Mesodermal cell (in vitro differentiated cells): ENCODE measurements at regions not wholly inside any gene's neighbourhood (a gene's known extent, or its start where the extent isn't known, plus 50 kb on each side); places are given as distances from the start of the nearest gene placed in this dataset.

Source experiments
- H3K27ac ChIP-seq: 2 replicates; pipeline ENCODE4 v1.7.0; 2013; ENCODE audit warnings: mild to moderate bottlenecking, low read depth, low read length, moderate library complexity; ENCODE audit not compliant: severe bottlenecking
- H3K36me3 ChIP-seq: 2 replicates; pipeline ENCODE4 v1.7.1; 2013; ENCODE audit warnings: mild to moderate bottlenecking, low read length, moderate library complexity; ENCODE audit not compliant: control insufficient read depth, insufficient read depth
- H3K4me1 ChIP-seq: one replicate; pipeline ENCODE4 v1.7.1; 2013; ENCODE audit warnings: mild to moderate bottlenecking, low read length; ENCODE audit not compliant: insufficient read depth, control insufficient read depth, poor library complexity, severe bottlenecking
- H3K4me3 ChIP-seq: 2 replicates; pipeline ENCODE4 v1.7.0; 2013; ENCODE audit warnings: low read length, control low read depth, mild to moderate bottlenecking; ENCODE audit not compliant: insufficient read depth, poor library complexity, severe bottlenecking; ENCODE audit errors: extremely low read depth
- H3K9me3 ChIP-seq: 2 replicates; pipeline ENCODE4 v1.7.1; 2013; ENCODE audit warnings: mild to moderate bottlenecking, low read length, moderate library complexity; ENCODE audit not compliant: control insufficient read depth
- WGBS, 2 experiments: methylation state at CpG; one replicate each; pipeline ENCODE4 v1.1.5; 2013; ENCODE audit warnings: missing lambda C conversion rate in 2 of 2; ENCODE audit not compliant: insufficient coverage in 2 of 2; 5-methylcytosine and 5-hydroxymethylcytosine counted together

DNA sequence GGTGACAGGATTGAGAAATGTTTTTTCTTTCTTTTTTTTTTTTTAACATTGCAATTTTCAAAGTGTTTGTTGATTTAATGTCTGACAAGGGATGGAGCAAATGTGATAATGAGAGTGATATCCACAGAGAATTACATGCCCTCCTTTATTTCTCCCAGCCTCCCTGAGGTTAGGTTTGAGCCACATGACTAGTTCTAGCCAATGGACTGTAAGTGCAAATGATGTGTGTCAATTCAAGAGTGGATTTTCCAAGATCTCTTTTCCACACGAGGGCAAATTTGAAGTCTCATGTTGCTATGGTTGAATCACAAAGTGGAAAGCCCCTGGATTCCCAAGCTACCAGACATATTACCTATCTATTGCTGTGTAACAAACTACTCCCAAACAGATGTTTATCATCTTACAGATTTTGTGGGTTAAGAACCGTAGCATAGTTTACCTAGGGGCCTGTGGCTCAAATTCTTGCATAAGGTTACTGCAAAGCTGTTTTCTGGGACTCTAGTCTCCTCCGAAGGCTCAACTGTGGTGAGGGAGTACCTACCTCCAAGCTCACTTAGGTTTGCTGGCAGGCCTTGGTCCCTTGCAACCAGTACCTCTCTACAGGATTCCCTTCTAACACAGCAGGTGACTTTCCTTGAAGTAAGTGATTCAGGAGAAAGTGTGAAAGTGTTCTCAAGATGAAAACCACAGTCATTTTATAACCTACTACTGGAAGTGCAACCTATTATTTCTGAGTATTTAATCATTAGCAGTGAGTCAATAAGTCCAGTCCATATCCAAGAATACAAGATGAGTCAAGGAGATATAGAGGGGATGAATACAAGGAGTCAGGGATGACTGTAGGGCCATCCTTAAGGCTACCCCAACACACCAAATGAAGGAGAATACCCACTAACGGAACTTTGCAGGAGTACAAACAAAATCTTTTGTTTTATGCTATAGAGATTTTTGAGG, 533.6 kb downstream of the PTPRC start:
- Histone ChIP-seq H3K4me3 (no peak overlapping the region), H3K9me3 (no peaks in the 10 kb centered on the region), H3K36me3 (no peaks in the 10 kb centered on the region), H3K4me1 (no peaks in the 10 kb centered on the region), H3K27ac (no peak overlapping the region)
- WGBS, 2 experiments, result 77 to 90% methylated on average over 2 to 3 of the region's 4 CpGs

DNA sequence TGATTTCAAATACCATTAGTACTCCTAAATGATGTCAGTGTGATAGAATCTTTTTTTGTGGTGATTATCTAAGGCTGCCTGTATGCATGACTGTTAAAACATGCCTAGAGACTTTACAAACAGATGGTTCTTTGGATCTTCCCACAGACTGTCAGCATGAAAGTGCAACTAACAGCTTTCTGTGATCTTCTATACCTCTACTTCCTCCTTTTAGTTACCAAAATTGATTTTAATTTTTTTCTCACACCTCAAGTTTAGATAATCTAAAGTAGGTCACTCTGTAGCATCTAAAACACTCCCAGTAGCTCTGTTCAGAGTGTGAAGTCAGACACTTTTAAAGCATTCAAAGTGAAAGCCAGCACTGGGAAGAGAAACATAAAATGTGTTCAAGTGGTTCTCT, 534.5 kb downstream of the PTPRC start:
- H3K4me1 ChIP-seq, result no peaks in the 10 kb centered on the region

DNA sequence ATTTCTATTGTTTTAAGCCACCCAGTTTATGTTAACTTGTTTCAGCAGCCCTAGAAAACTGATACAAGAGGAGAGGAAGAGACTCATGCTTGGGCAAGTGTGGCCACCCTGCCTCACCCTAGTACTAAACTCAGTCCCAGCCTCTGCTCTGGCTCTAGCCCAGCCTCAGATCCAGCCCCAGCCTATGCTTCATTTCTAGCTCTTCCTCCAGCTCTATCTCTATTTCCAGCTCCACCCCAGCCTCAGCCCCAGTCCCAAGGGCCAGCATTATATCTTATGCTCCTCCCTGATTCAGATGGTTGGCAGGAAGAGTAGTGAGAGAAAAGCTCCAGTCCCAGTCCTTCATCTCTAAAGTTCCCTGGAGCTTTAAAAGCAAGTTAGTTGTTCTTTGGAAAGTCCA, 535.5 kb downstream of the PTPRC start:
- Histone ChIP-seq H3K9me3 (no peaks in the 10 kb centered on the region), H3K36me3 (no peaks in the 10 kb centered on the region), H3K27ac (no peak overlapping the region), H3K4me1 (no peaks in the 10 kb centered on the region), H3K4me3 (no peak overlapping the region)

More for the DNA sequence above, 534.5 kb downstream of the PTPRC start:
- Histone ChIP-seq H3K9me3 (no peaks in the 10 kb centered on the region), H3K27ac (no peak overlapping the region), H3K4me3 (no peak overlapping the region), H3K36me3 (no peaks in the 10 kb centered on the region)

DNA sequence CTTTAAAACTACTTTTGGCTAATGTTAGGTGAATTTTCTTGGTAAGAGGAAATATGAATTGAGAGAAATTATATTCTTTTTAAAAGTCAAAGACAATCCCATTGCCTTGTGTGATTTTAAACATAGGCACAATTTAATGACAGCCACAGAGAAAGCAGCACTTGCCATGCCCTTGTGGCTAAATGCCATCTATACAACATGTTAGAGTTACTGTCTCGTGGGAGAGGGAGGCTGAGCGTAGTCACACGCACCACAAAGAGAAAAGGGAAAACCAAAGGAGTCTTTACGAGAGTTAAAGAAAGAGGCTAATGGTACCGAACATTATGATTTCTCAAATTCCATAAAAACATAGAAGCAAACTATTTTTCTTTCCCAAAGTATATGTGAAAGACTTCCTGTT, 537.9 kb downstream of the PTPRC start:
- no peaks in the 10 kb centered on the region for H3K9me3 ChIP-seq
- H3K27ac ChIP-seq, result no peak overlapping the region
- no peaks in the 10 kb centered on the region for H3K36me3 ChIP-seq
- no peaks in the 10 kb centered on the region for H3K4me1 ChIP-seq
- no peak overlapping the region for H3K4me3 ChIP-seq
- WGBS, 2 experiments, result 66% methylated on average over 3 of the region's 5 CpGs; no CpG with 5 or more reads in 1 of the 2 experiments

DNA sequence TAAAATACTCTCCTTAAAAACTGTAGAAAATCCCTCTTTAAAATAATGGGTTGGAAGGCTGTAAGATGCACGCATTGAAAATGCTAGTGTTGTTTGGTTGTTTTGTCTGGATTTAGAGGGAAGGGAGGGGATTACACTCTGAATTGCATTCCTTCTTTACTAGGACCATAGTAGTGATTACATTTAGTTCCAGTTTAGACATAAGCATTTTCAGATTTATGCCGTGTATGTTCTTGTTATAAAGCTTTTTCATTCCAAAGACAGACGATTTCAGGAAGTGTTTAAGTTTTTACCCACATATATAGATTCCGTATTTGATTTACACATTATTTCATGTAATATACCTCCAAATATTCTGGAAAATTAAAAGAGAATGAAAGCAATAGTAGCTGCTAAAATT, 538.4 kb downstream of the PTPRC start:
- Histone ChIP-seq H3K27ac (no peak overlapping the region), H3K4me3 (no peak overlapping the region), H3K36me3 (no peaks in the 10 kb centered on the region), H3K9me3 (no peaks in the 10 kb centered on the region), H3K4me1 (no peaks in the 10 kb centered on the region)
- no CpG with 5 or more reads among the region's 4 CpGs for WGBS, 2 experiments

DNA sequence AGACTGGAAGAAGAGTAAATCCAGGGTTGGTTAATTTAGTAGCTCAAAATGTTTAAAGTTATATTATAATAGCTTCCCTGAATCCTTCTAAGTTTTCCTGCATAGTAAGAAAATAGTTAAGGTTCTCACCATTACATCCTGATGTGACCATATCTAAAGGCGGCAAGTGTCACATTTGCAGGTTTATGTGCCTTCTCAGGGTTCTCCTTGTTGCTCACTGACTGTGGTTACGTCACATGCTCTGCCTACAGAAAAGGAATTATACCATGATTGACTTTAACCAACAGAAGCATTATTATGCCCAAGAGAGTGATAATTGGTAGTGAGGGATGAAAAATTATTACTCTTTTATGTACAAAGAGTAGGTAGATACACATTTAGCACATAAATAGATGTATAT, 539.8 kb downstream of the PTPRC start:
- Histone ChIP-seq H3K27ac (no peak overlapping the region), H3K9me3 (no peaks in the 10 kb centered on the region), H3K36me3 (no peaks in the 10 kb centered on the region), H3K4me1 (no peaks in the 10 kb centered on the region), H3K4me3 (no peak overlapping the region)
- 100% methylated on average over 1 of the region's 2 CpGs; no CpG with 5 or more reads in 1 of the 2 experiments for WGBS, 2 experiments

DNA sequence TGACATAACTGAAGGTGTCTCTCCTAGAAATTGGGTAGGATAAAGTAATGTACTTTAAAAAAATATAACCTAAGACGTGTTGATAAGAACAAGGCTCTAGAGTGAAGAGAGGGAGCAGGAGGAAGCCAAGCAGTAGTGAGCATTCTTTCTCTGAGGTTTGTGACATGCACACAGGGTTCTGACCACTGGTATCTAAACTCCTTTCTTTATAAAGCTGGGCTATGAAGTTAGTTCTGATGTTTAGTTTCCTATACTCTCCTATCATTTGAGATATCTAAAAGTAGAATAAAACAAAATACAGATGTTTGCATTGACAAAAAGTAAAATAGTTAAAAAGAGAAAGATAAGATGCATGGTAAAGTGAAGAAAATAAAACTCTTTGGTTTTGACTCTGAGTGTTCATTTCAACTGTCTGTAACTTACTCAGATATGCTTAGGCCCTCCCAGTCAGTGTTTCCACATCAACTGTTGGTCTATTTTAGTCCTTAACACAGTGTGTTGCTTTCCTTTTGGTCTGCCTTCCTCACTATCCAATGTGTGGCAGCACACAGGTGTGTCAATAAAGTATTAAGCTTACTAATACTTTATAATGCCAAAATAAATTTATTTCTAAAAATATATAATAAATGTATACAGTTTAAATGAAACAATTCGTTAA, 543.5 kb downstream of the PTPRC start:
- no peaks in the 10 kb centered on the region for H3K36me3 ChIP-seq
- no peaks in the 10 kb centered on the region for H3K4me1 ChIP-seq
- H3K4me3 ChIP-seq, result no peak overlapping the region
- H3K27ac ChIP-seq, result no peak overlapping the region
- no CpG with 5 or more reads among the region's 2 CpGs for WGBS, 2 experiments
- H3K9me3 ChIP-seq, result no peaks in the 10 kb centered on the region

DNA sequence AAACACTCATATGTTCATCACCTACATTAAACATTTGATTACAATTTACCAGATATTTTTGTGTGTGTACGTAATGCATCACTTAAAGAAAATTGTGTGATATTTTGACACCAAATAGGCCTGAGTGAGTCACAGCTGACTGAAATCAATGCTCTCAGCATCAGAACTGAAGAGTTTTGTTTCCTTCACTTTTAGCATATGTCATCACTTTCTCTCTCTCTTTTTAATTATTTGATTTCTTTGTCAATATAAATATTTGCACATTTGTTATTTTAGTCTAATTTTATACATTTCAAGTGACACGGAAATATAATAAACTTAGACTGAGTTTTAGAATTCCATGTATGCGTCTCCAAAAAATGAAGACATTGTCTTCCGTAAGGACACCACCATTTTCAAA, 545.3 kb downstream of the PTPRC start:
- H3K36me3 ChIP-seq, result no peaks in the 10 kb centered on the region
- no CpG with 5 or more reads among the region's 4 CpGs for WGBS, 2 experiments

DNA sequence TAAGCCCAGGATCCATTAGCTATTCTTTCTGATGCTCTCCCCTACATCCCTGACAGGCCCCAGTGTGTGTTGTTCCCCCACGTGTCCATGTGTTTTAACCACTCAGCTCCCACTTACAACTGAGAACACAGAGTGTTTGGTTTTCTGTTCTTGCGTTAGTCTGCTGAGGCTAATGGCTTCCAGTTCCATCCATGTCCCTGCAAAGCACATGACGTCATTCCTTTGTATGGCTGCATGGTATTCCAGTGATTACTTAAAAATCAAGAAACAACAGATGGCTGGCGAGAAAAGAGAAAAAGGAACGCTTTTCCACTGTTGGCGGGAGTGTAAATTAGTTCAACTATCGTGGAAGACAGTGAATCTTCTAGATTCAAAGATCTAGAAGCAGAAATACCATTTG, 556.0 kb downstream of the PTPRC start:
- Histone ChIP-seq H3K4me1 (no peaks in the 10 kb centered on the region), H3K4me3 (no peak overlapping the region), H3K9me3 (no peaks in the 10 kb centered on the region), H3K36me3 (no peaks in the 10 kb centered on the region), H3K27ac (no peak overlapping the region)
- 83 to 87% methylated on average over 3 to 6 of the region's 7 CpGs for WGBS, 2 experiments

More for the DNA sequence above, 545.3 kb downstream of the PTPRC start:
- Histone ChIP-seq H3K27ac (no peak overlapping the region), H3K4me1 (no peaks in the 10 kb centered on the region), H3K4me3 (no peak overlapping the region), H3K9me3 (no peaks in the 10 kb centered on the region)

DNA sequence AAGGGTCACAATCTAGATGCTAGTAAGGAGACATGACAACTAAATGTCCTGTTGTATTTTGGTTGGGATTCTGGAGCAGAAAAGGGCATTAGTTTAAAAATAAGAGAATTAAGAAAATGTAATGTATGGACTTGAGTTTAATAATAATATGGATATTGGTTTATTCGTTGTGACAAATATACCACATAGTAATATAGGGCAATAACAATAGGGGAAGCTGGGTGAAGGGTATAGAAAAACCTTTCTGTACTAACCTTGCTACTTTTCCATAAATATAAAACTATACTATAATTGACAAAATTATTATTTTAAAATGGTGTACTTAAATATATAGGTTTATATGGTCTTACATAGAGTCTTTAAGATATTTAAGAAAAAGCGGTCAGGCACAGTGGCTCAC, 558.9 kb downstream of the PTPRC start:
- H3K9me3 ChIP-seq, result no peaks in the 10 kb centered on the region
- 75% methylated on average over 1 of the region's 2 CpGs; no CpG with 5 or more reads in 1 of the 2 experiments for WGBS, 2 experiments
- no peak overlapping the region for H3K4me3 ChIP-seq
- no peak overlapping the region for H3K27ac ChIP-seq
- no peaks in the 10 kb centered on the region for H3K36me3 ChIP-seq
- H3K4me1 ChIP-seq, result no peaks in the 10 kb centered on the region

DNA sequence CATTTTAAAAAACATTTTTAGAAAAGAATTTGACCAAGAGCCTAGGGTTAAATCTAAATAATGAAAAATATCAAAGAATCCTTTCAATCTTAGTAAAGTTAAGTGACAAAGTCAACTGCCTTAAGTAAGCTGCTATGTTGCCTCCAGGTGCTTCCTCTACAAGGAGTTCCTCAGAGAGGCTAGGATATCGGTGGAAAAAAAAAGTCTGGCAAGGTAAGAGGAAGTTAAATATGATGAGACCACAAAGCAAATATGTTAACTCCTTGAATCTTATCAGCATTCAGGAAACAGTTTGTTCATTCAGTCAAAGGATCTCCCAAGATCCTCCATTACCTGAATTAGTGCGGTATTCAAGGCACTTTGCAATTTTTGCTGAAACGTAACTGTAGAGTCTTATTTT, 563.5 kb downstream of the PTPRC start:
- WGBS, 2 experiments, result 56 to 71% methylated on average over 2 to 3 of the region's 3 CpGs
- no peaks in the 10 kb centered on the region for H3K36me3 ChIP-seq
- H3K4me3 ChIP-seq, result no peak overlapping the region
- H3K4me1 ChIP-seq, result no peaks in the 10 kb centered on the region
- H3K9me3 ChIP-seq, result no peaks in the 10 kb centered on the region
- no peak overlapping the region for H3K27ac ChIP-seq
